ENCODE measurements at regions not wholly inside any gene's neighbourhood (a gene's known extent, or its start where the extent isn't known, plus 50 kb on each side); places are given as distances from the start of the nearest gene placed in this dataset.
A peak's percentile ranks its signal among the peaks of the same experiment; 100 is the strongest.

- H2AFZ ChIP-seq (replicated peaks; ENCODE audit: low read length, poor library complexity): no peak overlapping the region
- in situ Hi-C loops (cut with MboI; ENCODE audit: low sequenced_read_pairs): no loop called here
- no peaks in the 10 kb centered on the region for H3K9me1 ChIP-seq (ENCODE audit: insufficient read depth, low read length)
- H3K56ac ChIP-seq (ENCODE audit: extremely low read depth, insufficient read depth, low read length): no peak overlapping the region
- no peak overlapping the region for H3K4me3 ChIP-seq (ENCODE audit: insufficient read depth, low read depth, low read length)
- no peak overlapping the region for H3K4ac ChIP-seq (ENCODE audit: low read depth, low read length)
- no peak overlapping the region for H2AK9ac ChIP-seq (replicated peaks; ENCODE audit: low read depth, low read length, poor library complexity)
- no TSS peak for BruUV-seq (replicated peaks)
- peaks cover 4% of the 10 kb centered on the region for H3K4me1 ChIP-seq (ENCODE audit: control insufficient read depth, insufficient read depth, low read length)
- H4K91ac ChIP-seq (ENCODE audit: insufficient read depth, low read depth, low read length): no peak overlapping the region; the same call in 1 of the 2 replicates
- 0 out of 2 replicates have a peak overlapping the region, but pooled peaks have one; percentile 31 for H3K23ac ChIP-seq (ENCODE audit: low read depth, low read length)
- H3K18ac ChIP-seq (ENCODE audit: low read depth, low read length): no peak overlapping the region
- H2AK5ac ChIP-seq (ENCODE audit: low read depth, low read length): no peak overlapping the region
- H4K5ac ChIP-seq (ENCODE audit: low read depth, low read length): no peak overlapping the region
- no peak overlapping the region for H2BK120ac ChIP-seq (ENCODE audit: low read depth, low read length)
- WGBS, 2 experiments (ENCODE audit: extremely low coverage in 2 of 2, insufficient read length in 1 of 2): no CpG with 5 or more reads among the region's 2 CpGs
- peak; percentile 35 for DNase-seq
- H3K14ac ChIP-seq (replicated peaks; ENCODE audit: low read depth, low read length): no peak overlapping the region
- dilution Hi-C loops (cut with HindIII; ENCODE audit: low sequenced_read_pairs, unreplicated experiment): no loop called here
- no peak overlapping the region for H3K9ac ChIP-seq (ENCODE audit: low read depth, low read length)
- no peak for ATAC-seq (ENCODE audit: low read depth)
- intact Hi-C loops (cut with micrococcal nuclease): no loop called here
- H4K20me1 ChIP-seq (ENCODE audit: insufficient read depth, low read length): no peaks in the 10 kb centered on the region
- H3K36me3 ChIP-seq (ENCODE audit: control insufficient read depth, insufficient read depth, low read length): no peaks in the 10 kb centered on the region
- POLR2A ChIA-PET (ENCODE audit: unreplicated experiment): no interaction called here
- no peaks in the 10 kb centered on the region for H3K27me3 ChIP-seq (ENCODE audit: control insufficient read depth, insufficient read depth, low read length)
- no peak overlapping the region; the same call in 1 of the 2 replicates for H2BK20ac ChIP-seq (ENCODE audit: low read depth, low read length)
- peak overlapping the region; percentile 20; the same call in 1 of the 3 replicates for H2BK15ac ChIP-seq (ENCODE audit: low read depth, low read length)
- H4K8ac ChIP-seq (ENCODE audit: low read depth in 2 of 2, low read length in 2 of 2): no peak overlapping the region
- CTCF ChIA-PET: no interaction called here
- no peaks in the 10 kb centered on the region for H3K79me1 ChIP-seq (ENCODE audit: low read depth in 1 of 2, low read length in 2 of 2)
- TF ChIP-seq CEBPB (IDR thresholded peaks at IDR 0.05; ENCODE audit: low read depth, low read length) (peak; percentile 33; the same call in 1 of the 2 replicates), ELK1 (IDR thresholded peaks at IDR 0.05; ENCODE audit: borderline replicate concordance, low read depth, low read length) (no peak)
- H3K27ac ChIP-seq (ENCODE audit: insufficient read depth, low read length): no peak overlapping the region
- H3K4me2 ChIP-seq (ENCODE audit: low read depth, low read length): no peak overlapping the region
- H3K9me3 ChIP-seq (ENCODE audit: control insufficient read depth, insufficient read depth, low read length): no peaks in the 10 kb centered on the region
- no peak overlapping the region for H2BK5ac ChIP-seq (ENCODE audit: low read depth, low read length, poor library complexity, severe bottlenecking)
Observed at GRCh38 chr13:73146707-73147106, 87.9 kb downstream of the KLF5 start.
